Stimulated activated CD4-positive, alpha-beta T cell treated with anti-CD3 and anti-CD28 coated beads, Interleukin-15, amount 100 ng/mL, for 24 hours (primary cell): ENCODE measurements at regions not wholly inside any gene's neighbourhood (a gene's known extent, or its start where the extent isn't known, plus 50 kb on each side); places are given as distances from the start of the nearest gene placed in this dataset.

Experiments used
- DNase-seq: peaks from one replicate; pipeline ENCODE4 v3.0.0-alpha.2; 2020

GRCh38 chr2:19776941-19777514 is 124.8 kb downstream of the TTC32 start:
- DNase-seq, result no peak

- no peak for DNase-seq
These were observed 125.9 kb downstream of the TTC32 start for GRCh38 chr2:19775838-19776237.

GRCh38 chr2:19775315-19775714 is 126.5 kb downstream of the TTC32 start:
- no peak for DNase-seq

DNA sequence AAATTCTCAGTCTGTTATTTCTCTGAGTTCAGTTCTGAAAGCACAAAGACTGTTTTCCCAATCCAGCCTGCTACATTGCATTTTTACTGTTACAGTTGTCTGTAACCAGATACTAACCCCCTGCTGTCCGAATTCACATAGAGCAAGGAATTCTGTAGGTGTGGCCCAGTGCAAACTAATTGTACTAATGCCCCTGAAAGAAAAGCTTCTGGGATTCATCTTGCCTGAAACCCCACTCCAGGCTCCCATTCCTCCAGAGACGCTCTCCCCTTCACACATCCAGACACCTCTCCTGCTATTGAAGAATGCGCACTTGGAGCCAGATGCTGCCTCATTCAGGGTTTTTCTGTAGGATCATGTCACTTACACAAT is 127.0 kb downstream of the TTC32 start:
- no peak for DNase-seq

GRCh38 chr2:19772981-19773380 is 128.8 kb downstream of the TTC32 start:
- DNase-seq, result no peak

- DNase-seq, result no peak
These were observed 132.3 kb downstream of the TTC32 start for GRCh38 chr2:19769513-19769912.

DNA sequence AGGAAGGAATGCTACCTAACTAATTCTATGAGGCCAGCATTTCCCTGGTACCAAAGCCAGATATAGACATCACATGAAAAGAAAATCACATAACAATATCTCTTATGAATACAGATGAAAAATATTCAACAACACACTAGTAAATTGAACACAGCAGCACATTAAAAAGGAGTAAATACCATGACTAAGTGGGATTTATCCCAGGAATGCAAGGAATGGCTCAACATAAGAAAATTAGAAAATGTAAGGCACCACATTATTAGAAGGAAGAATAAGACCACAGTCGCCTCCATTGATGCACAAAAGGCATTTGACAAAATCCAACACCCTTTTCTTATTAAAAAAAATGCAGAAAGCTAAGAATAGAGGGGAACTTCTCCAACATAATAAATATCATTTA is 133.9 kb downstream of the TTC32 start:
- DNase-seq, result no peak

- no peak for DNase-seq
These were observed 136.8 kb downstream of the TTC32 start for GRCh38 chr2:19764998-19765397.

- no peak for DNase-seq
These were observed 138.1 kb downstream of the TTC32 start for GRCh38 chr2:19763731-19764130.

- no peak for DNase-seq
These were observed 138.7 kb downstream of the TTC32 start for GRCh38 chr2:19762959-19763605.

DNA sequence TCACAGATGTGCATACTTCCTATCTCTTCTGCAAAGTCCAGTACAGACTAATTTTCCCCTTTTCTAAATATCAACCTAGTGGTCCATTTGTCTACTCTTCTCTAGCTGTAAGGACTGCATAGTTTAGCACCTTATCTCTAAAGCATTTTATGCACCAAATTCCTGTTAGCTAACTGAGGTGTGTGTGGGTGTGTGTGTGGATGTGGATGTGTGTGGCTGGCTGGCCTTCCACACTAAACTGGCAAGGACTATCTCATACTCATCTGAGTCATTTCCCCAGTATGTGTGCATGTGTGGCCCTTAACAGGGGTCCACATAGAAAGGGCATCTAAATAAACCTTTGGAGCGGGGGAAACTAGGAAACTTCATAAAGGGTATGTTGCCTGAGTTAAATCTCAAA is 139.6 kb downstream of the TTC32 start:
- DNase-seq, result no peak

DNA sequence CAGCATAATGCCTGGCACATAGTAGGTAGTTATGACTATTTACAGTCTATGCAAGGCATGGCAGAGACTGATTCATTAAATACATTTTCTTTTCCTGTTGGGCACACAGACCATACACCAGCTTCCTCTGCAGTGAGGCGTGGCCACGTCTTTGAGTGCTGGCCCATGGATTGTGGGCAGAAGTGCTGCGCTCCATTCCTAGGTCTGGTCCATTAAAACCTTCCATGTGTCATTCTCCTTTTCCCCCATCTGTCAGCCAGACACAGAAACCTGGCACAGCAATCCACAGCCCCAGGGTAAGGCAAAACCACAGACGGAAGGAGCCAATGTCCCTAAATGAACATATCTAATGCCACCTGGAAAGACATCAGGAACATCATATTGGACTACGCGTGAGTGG is 141.9 kb downstream of the TTC32 start:
- DNase-seq, result no peak

DNA sequence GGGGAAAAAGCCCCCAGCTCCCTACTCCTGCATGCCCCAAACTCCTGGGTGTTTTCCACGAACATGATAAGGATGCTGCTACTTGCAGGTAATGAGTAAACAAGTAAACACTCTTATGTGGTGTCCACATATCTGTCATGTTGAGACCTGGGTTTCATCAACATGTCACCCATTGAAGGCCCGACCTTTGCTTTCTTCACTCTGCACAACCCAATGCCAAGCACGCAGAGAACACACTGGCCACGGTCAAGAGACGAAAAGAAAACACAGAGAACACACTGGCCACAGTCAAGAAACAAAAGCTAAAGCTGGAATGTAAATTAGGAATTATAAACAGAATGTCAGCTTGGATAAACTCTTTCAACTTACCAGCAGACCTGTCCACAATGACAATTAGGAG is 143.1 kb downstream of the TTC32 start:
- no peak for DNase-seq

- DNase-seq, result no peak
These were observed 144.2 kb downstream of the TTC32 start for GRCh38 chr2:19757586-19757985.

DNA sequence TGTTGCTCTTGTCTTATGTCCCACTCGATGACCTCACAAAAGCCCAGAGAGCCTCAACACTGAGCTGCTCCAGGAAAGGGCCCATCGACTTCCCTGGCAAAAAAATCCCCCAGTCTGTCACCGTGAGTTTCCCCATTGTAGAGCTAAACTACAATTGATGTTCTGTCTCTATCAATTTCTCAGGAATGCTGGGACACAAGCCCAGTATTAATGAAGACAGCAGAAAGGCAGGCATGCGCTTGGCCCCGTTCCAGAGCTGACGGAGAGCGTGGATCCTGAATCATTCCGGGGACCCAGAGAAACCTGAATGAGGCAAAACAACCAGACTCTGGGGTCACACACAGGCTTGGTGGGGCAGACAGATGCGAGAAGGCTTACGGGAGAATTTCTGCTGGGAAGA is 146.9 kb downstream of the TTC32 start:
- DNase-seq, result no peak

DNA sequence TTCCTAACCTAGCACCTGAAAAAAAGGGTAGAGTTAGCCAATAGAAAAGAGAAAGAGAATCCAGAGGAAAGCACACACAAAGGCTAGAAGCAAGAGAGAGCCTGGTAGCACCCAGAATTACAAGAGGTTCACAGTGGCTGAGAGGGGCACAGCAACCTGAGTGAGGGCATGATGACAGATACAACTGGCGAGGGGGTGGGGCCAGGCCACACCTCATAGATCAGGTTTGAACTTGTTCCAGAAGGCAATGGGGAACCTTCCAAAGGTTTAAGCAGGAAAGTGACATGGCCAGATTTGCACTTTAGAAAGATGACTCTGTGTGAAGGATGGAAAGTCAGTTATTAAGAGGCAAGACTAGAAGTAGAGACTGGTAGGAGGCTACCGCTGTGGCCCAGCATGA is 148.0 kb downstream of the TTC32 start:
- DNase-seq, result no peak

DNA sequence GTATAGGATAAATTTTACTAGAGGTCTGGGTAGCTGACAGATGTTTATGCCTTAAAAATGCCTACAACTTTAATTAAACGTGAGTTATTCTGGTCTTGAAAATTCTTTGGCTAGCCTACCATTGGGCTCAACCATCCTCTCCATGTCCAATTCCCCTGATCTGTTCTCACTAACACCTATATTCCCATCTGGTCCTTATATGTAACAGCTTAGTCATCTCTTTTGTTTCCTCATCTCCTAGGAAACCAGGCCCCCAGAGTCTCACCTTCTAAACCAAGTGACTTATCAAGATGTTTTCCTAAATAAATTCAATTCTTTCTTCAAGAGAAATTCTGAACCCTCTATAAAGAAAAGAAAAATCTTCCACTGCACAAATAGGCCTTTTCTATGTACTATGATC is 148.5 kb downstream of the TTC32 start:
- DNase-seq, result no peak

DNA sequence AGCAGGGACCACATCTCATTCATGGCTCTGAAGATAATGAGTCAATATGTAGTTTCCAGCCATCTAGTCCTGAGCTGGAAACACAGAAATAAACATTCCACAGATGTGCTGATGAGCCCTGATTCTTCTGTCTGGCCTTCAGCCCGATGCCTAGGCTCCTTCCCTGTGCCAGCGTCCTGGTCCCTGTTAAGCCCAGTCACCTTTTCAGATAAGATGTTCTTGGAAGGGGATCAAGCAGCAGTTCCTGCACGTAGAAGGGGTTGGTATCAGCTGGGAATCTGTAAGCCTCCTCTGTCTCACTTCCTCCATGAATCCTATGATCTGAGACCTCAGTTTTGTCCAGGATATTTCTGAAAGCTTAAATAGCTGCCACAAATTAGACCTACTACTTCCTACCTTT is 149.3 kb downstream of the TTC32 start:
- no peak for DNase-seq

GRCh38 chr2:19751631-19752030 is 150.2 kb downstream of the TTC32 start:
- no peak for DNase-seq

DNA sequence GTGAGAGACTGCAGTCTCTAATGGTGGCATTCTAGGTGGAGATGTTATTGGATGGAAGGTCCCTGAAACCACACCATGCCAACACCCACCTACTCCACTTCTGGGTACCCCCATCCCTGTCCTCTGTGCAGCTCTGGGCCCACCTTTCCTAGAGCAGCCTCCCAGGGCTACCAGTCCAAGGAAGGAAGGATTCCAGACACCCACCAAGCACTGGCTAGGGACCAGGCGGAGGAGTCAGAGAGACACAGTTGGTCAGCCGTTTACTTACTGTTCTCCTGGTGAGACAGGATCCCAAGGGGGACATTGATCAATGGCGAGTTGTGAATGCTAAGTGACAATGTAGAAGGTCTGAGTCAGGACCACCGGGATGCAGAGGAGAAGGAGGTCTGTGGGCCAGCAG is 151.6 kb downstream of the TTC32 start:
- no peak for DNase-seq

GRCh38 chr2:19749507-19749836 is 152.3 kb downstream of the TTC32 start:
- no peak for DNase-seq

DNA sequence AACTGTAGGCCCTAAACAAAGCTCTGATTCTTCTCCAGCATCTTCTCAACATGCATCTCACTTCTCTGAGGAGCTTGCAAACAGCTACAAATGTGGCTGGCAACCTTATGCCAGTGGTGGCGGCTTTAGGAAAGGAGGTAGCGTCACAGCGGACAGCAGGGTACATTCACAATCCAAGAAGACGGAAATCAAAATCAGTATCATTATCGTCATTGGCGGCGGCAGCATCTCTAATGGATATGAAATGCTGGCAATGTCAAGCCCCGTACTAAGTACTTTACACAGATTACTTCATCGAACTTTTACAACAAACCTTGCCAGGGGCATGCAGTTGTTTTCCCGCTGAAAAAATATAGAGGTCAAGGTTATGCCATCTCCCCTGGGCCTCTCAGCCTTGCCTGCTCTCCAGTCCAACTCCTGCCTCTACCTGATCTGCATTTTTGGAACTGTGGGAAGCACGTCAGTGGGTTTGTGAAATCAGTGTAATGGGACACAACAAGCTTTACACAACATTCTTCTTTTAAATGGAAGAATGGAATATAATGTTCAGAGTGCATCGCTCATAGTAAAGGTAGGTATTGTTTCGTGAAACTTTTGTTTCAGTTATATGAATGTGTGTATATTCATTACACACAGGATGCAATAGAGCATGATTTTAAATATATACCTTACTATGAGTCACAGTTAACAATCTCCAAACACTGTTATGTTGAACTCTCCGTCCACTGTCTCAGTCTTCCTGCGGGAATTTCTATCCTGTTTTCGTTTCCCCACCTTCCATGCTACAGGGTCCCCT is 152.9 kb downstream of the TTC32 start:
- DNase-seq, result no peak

GRCh38 chr2:19748073-19748375 is 153.8 kb downstream of the TTC32 start:
- DNase-seq, result no peak

- DNase-seq, result no peak
These were observed 154.3 kb downstream of the TTC32 start for GRCh38 chr2:19747310-19748072.
